ENCODE measurements at regions not wholly inside any gene's neighbourhood (a gene's known extent, or its start where the extent isn't known, plus 50 kb on each side); places are given as distances from the start of the nearest gene placed in this dataset.

DNA sequence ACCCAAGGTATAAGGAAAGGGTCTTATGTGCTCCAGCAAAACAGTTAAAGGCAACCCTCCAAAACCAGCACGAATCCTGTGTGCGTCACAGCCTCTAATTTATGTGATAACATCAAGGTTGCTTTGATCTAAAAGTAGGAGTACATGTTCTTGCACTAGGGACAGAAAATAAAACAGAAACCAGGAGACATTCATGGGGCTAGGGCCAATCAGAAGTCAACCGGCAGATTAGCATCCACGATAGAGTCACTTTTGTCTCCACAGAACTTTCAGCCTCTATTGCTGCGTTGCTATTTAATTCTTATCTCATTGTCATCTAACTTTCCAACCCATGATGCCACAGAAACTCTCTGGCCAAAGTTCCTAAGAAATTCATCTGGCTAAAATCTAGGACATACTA is 178.8 kb upstream of the PTCHD4 start:
- no peaks in the 10 kb centered on the region for H3K9me3 ChIP-seq
- H3K4me1 ChIP-seq: no peaks in the 10 kb centered on the region
- no peak overlapping the region for H3K27ac ChIP-seq
- intact Hi-C loops (cut with DNase I; ENCODE audit: low total_unique reads): no loop called here
- 70 to 73% methylated on average over 5 of the region's 5 CpGs for WGBS, 2 donors
- no peaks in the 10 kb centered on the region for H3K27me3 ChIP-seq
- H3K36me3 ChIP-seq (ENCODE audit: low read depth, missing control alignments): no peaks in the 10 kb centered on the region
- no peak for TF ChIP-seq POLR2A (IDR thresholded peaks at IDR 0.05)
- DNase-seq: no peak
- H3K4me3 ChIP-seq: no peak overlapping the region

DNA sequence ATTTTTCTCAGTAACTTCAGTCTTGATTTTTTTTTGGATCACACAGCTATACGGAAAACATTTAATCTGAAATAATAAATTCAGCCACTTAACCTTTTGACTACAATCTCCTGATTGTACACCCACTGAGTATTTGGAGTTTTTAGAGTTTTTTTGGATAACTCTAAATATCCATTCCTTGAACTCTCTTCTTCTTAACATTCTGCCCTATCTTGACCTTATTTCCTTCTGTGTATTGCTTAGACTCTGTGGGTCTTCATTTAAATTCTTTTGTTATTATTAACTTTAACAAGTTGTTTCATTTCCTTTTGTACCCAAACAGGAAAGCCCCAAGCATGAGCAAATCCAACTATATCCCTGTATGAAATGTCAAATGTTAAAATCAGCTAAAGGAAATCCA is 170.2 kb upstream of the PTCHD4 start:
- DNase-seq: no peak
- H3K36me3 ChIP-seq (ENCODE audit: low read depth, missing control alignments): no peaks in the 10 kb centered on the region
- no peak overlapping the region for H3K27ac ChIP-seq
- TF ChIP-seq POLR2A (IDR thresholded peaks at IDR 0.05): no peak
- H3K4me3 ChIP-seq: no peak overlapping the region
- intact Hi-C loops (cut with DNase I; ENCODE audit: low total_unique reads): no loop called here
- WGBS, 2 donors: 69 to 77% methylated on average over 1 of the region's 1 CpG
- H3K27me3 ChIP-seq: no peaks in the 10 kb centered on the region
- no peaks in the 10 kb centered on the region for H3K9me3 ChIP-seq
- no peaks in the 10 kb centered on the region for H3K4me1 ChIP-seq

DNA sequence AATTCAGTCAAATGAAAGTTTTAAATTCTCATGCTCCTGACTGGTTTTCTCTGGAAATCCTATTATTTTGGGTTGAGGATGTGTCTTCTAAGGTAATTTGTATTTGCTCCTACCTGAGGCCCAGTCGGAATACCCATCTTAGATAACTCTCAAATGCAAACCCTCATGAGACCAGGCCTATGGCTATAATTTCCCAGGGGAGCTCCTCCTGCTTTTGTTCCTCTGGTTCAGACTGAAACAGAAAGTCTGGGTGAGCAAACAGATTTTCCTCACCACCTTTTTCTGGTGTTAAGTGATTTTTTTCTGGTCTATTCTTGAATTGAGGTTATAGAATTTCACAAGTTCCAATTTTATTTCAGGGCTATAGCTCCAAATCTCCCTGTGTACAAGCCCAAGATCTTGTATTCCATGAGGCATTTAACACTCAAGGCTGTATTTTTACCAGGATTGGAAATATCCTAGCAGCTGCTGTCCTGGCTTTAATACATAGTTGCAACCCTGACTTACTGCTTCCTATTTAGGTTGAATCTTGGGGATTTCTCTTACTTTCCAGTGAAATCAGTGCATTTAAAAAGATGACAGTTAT is 169.1 kb upstream of the PTCHD4 start:
- H3K4me1 ChIP-seq: no peaks in the 10 kb centered on the region
- 82 to 88% methylated on average over 1 of the region's 1 CpG for WGBS, 2 donors
- H3K4me3 ChIP-seq: no peak overlapping the region
- no peak overlapping the region for H3K27ac ChIP-seq
- no peaks in the 10 kb centered on the region for H3K36me3 ChIP-seq (ENCODE audit: low read depth, missing control alignments)
- H3K27me3 ChIP-seq: no peaks in the 10 kb centered on the region
- no peak for DNase-seq
- intact Hi-C loops (cut with DNase I; ENCODE audit: low total_unique reads): no loop called here
- H3K9me3 ChIP-seq: no peaks in the 10 kb centered on the region
- no peak for TF ChIP-seq POLR2A (IDR thresholded peaks at IDR 0.05)
- TF ChIP-seq, protein P1, sequence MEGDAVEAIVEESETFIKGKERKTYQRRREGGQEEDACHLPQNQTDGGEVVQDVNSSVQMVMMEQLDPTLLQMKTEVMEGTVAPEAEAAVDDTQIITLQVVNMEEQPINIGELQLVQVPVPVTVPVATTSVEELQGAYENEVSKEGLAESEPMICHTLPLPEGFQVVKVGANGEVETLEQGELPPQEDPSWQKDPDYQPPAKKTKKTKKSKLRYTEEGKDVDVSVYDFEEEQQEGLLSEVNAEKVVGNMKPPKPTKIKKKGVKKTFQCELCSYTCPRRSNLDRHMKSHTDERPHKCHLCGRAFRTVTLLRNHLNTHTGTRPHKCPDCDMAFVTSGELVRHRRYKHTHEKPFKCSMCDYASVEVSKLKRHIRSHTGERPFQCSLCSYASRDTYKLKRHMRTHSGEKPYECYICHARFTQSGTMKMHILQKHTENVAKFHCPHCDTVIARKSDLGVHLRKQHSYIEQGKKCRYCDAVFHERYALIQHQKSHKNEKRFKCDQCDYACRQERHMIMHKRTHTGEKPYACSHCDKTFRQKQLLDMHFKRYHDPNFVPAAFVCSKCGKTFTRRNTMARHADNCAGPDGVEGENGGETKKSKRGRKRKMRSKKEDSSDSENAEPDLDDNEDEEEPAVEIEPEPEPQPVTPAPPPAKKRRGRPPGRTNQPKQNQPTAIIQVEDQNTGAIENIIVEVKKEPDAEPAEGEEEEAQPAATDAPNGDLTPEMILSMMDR (IDR thresholded peaks at IDR 0.05): no peak

DNA sequence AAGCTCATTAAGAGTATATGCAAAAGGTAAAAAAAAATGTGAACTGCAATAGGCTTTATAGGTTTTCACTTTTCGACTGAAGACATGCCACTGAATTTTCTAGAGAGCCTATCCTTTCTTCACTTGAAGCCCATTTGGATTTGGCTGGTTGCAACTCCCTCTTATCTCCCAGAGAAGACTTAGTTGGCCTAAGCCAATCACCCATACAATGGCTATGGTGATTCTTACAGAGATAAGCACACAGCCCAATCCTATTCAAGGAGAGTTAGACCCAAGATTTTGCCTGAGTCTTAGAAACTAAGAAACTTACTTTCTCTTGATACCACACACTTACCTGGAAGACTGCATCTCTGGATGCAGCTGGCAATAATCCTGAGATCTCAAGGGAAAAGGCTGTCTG is 167.3 kb upstream of the PTCHD4 start:
- WGBS, 2 donors: 88 to 95% methylated on average over 1 of the region's 1 CpG

DNA sequence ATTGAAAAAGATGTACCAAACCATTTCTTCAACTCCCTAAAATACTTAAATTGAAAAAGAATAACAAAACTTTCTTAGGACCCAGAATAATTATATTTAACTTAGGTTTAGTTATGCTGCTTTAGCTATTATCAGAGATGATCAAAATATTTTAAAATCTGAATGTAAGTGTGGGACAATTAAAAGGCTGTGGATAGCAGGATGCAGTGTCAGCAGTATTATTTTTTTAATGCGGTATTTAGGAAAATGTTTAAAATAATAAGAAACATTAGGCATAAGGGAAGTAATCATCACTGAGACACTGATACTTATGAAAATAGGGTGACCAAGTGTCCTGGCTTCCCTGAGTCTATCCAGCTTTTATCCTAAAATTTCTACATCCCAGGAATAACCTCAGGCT is 161.5 kb upstream of the PTCHD4 start:
- no peak for TF ChIP-seq POLR2A (IDR thresholded peaks at IDR 0.05)
- TF ChIP-seq, protein P1 (IDR thresholded peaks at IDR 0.05): no peak
- WGBS, 2 donors: 93 to 97% methylated on average over 1 of the region's 1 CpG
- no peak overlapping the region for H3K27ac ChIP-seq

More for the DNA sequence above, 167.3 kb upstream of the PTCHD4 start:
- H3K4me3 ChIP-seq: no peak overlapping the region
- H3K4me1 ChIP-seq: no peaks in the 10 kb centered on the region
- intact Hi-C loops (cut with DNase I; ENCODE audit: low total_unique reads): no loop called here
- DNase-seq: no peak
- TF ChIP-seq POLR2A (IDR thresholded peaks at IDR 0.05): no peak
- TF ChIP-seq, protein P1 (IDR thresholded peaks at IDR 0.05): no peak
- no peaks in the 10 kb centered on the region for H3K36me3 ChIP-seq (ENCODE audit: low read depth, missing control alignments)
- H3K27me3 ChIP-seq: no peaks in the 10 kb centered on the region
- no peaks in the 10 kb centered on the region for H3K9me3 ChIP-seq
- no peak overlapping the region for H3K27ac ChIP-seq

DNA sequence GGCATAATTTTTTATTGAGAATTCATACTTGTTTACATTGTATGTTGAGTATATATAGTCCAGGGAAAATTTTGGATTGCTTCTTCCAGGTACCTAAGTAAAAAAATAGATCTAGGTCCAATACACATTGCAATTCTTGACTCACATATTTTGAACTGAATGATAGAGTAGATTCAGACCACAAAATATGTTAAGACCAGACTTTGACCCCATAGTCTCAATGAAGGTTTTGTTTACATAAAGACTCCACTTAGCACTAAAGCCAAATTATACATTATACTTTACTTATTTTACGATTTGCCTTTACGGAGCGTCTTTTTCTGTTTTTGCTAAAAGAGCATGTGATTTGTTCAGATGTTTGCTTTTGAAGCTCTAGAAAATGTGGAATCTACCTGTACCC is 144.1 kb upstream of the PTCHD4 start:
- intact Hi-C loops (cut with DNase I; ENCODE audit: low total_unique reads): no loop called here
- no peaks in the 10 kb centered on the region for H3K27me3 ChIP-seq
- no peaks in the 10 kb centered on the region for H3K9me3 ChIP-seq
- DNase-seq: no peak
- no peaks in the 10 kb centered on the region for H3K36me3 ChIP-seq (ENCODE audit: low read depth, missing control alignments)
- H3K4me1 ChIP-seq: no peaks in the 10 kb centered on the region
- no peak overlapping the region for H3K4me3 ChIP-seq
- no peak overlapping the region for H3K27ac ChIP-seq
- WGBS, 2 donors: 78 to 95% methylated on average over 3 of the region's 3 CpGs
- TF ChIP-seq, protein P1 (IDR thresholded peaks at IDR 0.05): no peak
- TF ChIP-seq POLR2A (IDR thresholded peaks at IDR 0.05): no peak

More for the DNA sequence above, 161.5 kb upstream of the PTCHD4 start:
- no peak overlapping the region for H3K4me3 ChIP-seq
- H3K9me3 ChIP-seq: no peaks in the 10 kb centered on the region
- H3K36me3 ChIP-seq (ENCODE audit: low read depth, missing control alignments): no peaks in the 10 kb centered on the region
- intact Hi-C loops (cut with DNase I; ENCODE audit: low total_unique reads): no loop called here
- no peaks in the 10 kb centered on the region for H3K4me1 ChIP-seq
- no peaks in the 10 kb centered on the region for H3K27me3 ChIP-seq
- no peak for DNase-seq

All from testis (tissue), 2 donors.